ENCODE measurements at regions not wholly inside any gene's neighbourhood (a gene's known extent, or its start where the extent isn't known, plus 50 kb on each side); places are given as distances from the start of the nearest gene placed in this dataset.
"Not testable (repeated sequence)": the region's sequence is repeated elsewhere in the genome, so short reads cannot be mapped to it uniquely, and the experiment has no call there.

DNA sequence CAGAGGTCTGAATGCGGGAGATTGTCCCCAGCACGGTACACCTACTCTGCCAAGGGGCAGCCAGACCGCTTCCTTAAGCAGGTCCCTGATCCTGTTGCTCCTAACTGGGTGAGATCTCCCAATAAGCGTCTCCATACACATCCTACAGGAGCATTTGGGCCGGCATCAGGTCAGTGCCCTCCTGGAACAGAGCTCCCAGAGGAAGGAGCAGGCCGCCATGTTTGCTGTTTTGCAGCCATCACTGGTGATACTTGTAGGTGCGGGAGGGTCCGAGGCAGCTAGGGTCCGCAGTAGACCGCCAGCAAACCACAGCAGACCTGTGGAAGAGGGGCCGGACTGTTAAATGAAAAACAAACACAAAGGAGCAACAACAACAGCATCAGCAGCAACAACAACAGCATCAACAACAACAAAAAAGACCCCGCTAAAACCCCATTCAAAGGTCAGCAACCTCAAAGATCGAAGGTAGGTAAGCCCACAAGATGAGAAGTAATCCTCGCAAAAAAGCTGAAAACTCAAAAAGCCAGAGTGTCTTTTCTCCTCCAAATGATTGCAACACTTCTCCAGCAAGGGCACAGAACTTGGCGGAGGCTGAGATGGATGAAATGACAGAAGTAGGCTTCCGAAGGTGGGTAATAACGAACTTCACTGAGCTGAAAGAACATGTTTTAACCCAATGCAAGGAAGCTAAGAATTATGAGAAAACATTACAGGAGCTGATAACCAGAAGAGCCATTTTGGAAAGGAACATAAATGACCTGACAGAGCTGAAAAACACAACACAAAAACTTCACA, 79.0 kb upstream of the CDH7 start:
- DNase-seq: no peak

GRCh38 chr18:65670145-65670544, 80.7 kb upstream of the CDH7 start:
- DNase-seq: not testable (repeated sequence)

DNA sequence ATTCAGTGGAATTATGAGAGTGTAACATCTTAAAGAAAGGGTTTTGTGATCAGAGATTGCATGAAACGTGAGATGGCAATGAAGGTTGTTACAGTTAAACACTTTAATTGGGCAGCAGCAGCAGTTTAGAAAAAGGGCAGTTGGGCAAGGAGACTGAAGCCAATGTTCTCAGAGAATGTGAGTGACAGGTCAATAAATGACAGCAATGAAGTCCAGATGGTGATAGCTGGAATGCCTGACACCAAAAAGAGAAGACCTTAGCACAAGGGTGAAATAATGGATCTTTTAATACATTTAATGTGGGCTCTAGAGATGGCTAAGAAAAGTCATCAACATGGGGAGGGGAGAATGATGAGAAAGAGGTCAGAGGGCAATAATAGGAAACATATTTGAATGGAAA, 89.4 kb upstream of the CDH7 start:
- no peak for DNase-seq

- no peak for DNase-seq
Observed at GRCh38 chr18:65659912-65660311, 90.9 kb upstream of the CDH7 start.

- no peak for DNase-seq
Observed at GRCh38 chr18:65659312-65659711, 91.5 kb upstream of the CDH7 start.

DNA sequence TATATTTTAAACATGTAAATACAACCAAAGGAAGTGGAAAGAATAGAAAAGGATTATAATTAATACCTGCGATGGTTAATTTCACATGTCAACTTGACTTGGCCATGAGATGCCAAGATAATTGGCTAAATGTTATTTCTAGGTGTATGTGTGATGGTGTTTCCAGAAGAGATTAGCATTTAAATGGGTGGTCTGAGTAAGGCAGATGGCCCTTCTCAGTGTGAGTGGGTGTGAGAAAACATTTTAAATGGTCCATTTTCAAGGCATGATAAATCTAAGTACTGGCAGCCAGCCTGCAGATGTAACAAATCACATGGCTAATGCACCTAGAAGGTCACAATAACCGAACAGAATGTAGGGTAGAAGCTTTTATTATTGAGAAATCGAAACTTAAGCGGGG, 99.6 kb upstream of the CDH7 start:
- no peak for DNase-seq

- DNase-seq: no peak
Observed at GRCh38 chr18:65632236-65632635, 118.6 kb upstream of the CDH7 start.

DNA sequence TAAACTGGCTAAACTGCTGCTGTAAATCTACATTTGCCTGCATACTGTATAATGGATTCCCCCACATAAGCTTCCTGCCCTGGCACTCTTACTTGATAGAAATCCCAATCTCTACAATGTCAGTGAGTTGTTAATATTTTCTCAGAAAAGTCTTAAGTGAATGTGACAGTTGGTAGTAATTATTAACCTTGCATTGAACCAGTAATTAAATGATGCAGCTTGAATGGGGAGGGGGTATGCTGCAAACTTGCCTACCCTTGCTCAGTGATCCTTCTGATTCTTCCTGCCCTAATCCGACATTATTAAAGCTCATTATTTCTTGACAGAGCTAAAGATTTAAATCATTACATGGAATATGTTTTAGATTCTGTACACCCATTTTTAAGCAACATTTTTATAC, 119.0 kb upstream of the CDH7 start:
- DNase-seq: no peak

- DNase-seq: no peak
Observed at GRCh38 chr18:65628390-65628789, 122.4 kb upstream of the CDH7 start.

GRCh38 chr18:65623676-65624075, 127.1 kb upstream of the CDH7 start:
- no peak for DNase-seq

DNA sequence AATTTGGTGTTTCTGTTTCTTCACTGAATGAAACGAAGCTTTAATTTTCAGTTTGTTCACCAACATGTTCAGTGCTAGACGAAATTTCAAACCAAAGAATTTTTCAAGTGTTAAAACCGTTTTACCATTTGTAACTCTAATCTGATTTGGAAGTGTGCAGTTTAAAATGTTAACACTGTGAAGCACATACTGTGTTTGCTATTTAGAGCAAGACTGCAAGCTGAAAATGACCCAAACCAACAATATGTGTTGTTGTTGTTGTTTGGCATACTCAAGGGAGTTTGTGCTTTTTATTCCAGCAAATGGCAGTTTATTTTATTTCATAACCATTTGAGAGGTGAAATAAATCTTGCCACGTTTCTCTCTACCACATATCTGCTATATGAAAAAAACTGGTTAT, 128.4 kb upstream of the CDH7 start:
- DNase-seq: no peak

DNA sequence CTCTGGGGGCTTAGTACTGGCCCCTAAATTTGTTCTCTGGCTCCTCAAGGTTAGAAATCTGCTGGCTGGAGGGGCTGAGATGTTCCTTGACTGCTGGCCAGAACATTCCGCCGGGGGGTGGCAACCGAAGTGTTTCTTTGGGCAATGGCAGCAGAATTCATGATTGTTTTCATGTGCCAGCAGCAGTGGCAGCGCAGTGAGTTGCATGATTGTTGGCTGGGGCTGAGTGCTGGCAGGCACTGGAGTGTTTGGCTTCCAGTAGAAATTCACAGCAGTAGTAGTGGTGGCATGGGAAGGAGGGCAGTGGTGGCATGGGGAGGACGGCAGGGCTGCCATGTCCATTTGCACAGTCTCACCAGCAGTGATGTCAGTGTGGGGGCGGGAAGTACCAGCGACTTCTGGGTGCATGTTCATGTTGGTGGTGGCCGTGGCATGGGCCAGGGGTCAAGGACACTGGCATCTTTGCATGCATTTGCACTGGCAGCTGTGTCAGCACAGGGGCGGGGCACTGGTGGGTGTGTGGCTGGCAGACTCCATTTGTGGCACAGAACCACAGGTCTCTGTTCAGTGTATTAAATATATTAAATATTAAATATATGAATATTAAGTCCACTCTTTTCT, 130.6 kb upstream of the CDH7 start:
- no peak for DNase-seq

- no peak for DNase-seq
Observed at GRCh38 chr18:65610939-65611338, 139.9 kb upstream of the CDH7 start.

- no peak for DNase-seq
Observed at GRCh38 chr18:65608471-65608870, 142.3 kb upstream of the CDH7 start.

DNA sequence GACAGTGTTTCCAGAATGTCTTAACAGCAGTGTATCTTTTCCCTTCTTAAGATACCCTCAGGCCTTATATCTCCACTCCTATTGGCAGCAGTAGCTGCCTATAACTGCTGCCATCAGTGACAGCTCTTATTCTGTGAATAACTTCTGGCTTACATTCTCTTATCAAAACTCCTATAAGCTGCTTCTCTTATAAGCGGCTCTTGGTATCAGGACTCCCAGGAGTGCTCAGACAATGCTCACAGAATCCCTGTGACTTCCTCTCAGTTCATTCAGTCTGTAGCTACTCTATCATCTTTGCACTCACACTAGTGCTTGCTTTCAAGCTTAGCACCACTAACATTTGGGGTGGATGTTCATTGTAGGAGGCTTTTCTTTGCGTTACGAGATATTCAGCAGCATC, 143.7 kb upstream of the CDH7 start:
- DNase-seq: no peak

DNA sequence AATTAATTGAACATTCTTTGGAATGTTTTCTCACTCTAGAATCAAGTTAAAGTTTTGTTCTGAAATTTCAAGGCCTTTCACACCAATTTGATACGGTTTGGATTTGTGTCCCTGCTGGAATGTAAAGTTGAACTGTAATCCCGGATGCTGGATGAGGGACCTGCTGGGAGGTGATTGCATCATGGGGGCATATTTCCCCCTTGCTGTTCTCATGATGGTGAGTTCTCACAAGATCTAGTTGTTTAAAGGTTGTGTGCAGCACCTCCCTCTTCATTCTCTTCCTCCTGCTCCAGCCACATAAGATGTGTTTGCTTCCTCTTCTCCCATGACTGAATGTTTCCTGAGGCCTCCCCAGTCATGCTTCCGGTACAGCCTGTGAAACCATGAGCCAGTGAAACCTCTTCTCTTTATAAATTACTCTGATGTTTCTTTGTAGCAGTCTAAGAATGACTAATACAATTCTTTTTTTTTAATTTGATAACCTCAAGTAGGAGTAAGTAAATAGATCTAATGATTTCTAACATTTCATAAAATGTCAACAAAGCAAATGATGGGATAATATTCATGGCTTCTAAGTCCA, 144.2 kb upstream of the CDH7 start:
- no peak for DNase-seq

DNA sequence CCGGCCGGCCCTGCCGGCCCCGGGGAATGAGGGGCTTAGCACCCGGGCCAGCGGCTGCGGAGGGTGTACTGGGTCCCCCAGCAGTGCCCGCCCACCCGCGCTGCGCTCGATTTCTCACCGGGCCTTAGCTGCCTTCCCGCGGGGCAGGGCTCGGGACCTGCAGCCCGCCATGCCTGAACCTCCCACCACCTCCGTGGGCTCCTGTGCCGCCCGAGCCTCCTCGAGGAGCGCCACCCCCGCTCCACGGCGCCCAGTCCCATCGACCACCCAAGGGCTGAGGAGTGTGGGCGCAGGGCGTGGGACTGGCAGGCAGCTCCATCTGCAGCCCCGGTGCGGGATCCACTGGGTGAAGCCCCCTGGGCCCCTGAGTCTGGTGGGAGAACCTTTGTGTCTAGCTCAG, 145.5 kb upstream of the CDH7 start:
- not testable (repeated sequence) for DNase-seq

GRCh38 chr18:65601775-65602174, 149.0 kb upstream of the CDH7 start:
- DNase-seq: no peak

- no peak for DNase-seq
Observed at GRCh38 chr18:65592435-65592834, 158.4 kb upstream of the CDH7 start.

DNA sequence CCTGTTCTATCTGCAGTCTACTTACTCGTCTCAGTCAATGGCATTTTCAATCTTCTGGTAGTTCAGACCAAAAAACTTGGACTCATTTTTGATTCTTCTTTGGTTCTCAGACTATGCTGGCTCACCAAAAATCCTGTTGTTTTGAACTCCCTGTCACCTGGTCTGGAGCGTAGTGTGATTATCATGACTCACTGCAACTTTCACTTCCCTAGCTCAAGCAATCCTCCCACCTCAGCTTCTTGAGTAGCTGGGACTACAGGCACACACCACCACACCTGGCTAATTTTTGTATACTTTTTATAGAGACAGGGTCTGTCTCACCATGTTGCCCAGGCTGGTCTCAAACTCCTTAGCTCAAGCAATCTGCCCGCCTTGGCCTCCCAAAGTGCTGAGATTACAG, 163.3 kb upstream of the CDH7 start:
- no peak for DNase-seq

GRCh38 chr18:65582094-65582493, 168.7 kb upstream of the CDH7 start:
- DNase-seq: not testable (repeated sequence)

- no peak for DNase-seq
Observed at GRCh38 chr18:65568866-65569265, 181.9 kb upstream of the CDH7 start.

DNA sequence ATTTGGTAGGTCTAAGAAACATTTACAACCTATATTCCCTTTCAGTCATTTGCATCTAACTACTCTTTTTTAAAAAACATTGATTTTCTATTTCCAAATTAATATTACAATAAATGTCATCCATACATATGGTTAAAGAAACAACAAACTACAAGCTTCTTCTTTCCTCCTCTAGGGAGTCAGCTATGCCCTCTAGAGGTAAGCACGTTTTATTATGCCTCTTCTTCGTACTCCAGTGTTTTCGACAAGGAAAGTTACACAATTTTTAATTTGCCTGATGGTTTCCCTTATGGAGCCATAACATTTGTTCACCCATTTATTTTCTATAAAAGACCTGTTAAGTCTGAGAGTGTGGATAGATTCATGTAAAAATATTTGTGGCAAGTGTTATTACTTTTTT, 183.4 kb upstream of the CDH7 start:
- peak; percentile 35 for DNase-seq

- DNase-seq: no peak
Observed at GRCh38 chr18:65548316-65548715, 202.5 kb upstream of the CDH7 start.

DNA sequence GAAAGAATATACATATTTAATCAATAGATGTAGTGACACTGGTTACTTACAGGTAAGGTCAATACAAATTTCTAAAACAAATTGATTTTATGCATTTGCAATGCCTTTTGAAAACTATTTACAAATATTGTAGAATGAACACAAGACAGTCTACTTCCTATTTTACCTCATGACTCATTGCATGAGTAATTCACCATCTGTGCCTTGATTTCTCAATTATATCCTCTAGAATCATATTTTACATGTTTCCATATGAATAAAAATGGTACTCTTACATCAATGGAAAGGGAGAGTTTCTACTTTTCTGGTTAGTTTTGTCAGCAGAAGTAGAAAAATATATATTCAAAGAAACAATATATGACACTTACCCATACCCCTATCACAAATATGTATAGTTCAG, 203.8 kb upstream of the CDH7 start:
- no peak for DNase-seq

All from kidney glomerular epithelial cell (primary cell).